ENCODE measurements at regions not wholly inside any gene's neighbourhood (a gene's known extent, or its start where the extent isn't known, plus 50 kb on each side); places are given as distances from the start of the nearest gene placed in this dataset.

GRCh38 chr5:77948476-77948875, 172.3 kb upstream of the TBCA start:
- H3K27me3 ChIP-seq (ENCODE audit: control insufficient read depth in 1 of 2, insufficient read depth in 2 of 2, low read length in 1 of 2) = no peaks in the 10 kb centered on the region
- no peaks in the 10 kb centered on the region for H3K4me1 ChIP-seq (ENCODE audit: control insufficient read depth in 1 of 2, insufficient read depth in 2 of 2, low read length in 2 of 2)
- no peaks in the 10 kb centered on the region for H3K9me3 ChIP-seq (ENCODE audit: control insufficient read depth, low read length)
- H3K4me3 ChIP-seq (ENCODE audit: low read length in 2 of 2) = no peak overlapping the region
- DNase-seq = no peak
- H3K27ac ChIP-seq (ENCODE audit: low read depth in 1 of 2, low read length in 2 of 2) = no peak overlapping the region
- WGBS, 2 donors = 94 to 96% methylated on average over 1 of the region's 1 CpG
- intact Hi-C loops (cut with DNase I) = no loop called here
- ATAC-seq (ENCODE audit: low FRiP score) = no peak
- H3K36me3 ChIP-seq (ENCODE audit: control insufficient read depth in 1 of 2, insufficient read depth in 2 of 2, low read length in 1 of 2) = no peaks in the 10 kb centered on the region

DNA sequence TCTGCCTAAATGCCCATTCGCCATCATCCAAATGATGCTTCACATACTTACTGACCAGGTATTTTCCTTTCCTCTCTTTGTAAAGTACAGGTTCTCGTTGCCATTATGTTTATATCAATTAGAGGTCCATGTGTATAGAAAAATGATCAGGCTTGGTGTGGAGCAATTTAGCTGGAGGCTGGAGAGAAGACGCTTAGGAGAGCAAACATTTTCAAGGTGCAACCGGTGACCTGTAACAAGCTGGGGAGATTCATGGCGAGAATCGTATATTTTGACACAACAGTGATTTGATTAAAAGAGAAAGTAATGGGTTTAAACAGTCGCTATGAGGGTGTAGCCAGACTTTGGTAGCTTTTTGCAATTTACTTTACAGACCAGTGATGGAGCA, 170.9 kb upstream of the TBCA start:
- DNase-seq (no peak), ATAC-seq (ENCODE audit: low FRiP score) (no peak)
- Histone ChIP-seq H3K9me3 (ENCODE audit: control insufficient read depth, low read length) (no peaks in the 10 kb centered on the region), H3K27me3 (ENCODE audit: control insufficient read depth in 1 of 2, insufficient read depth in 2 of 2, low read length in 1 of 2) (no peaks in the 10 kb centered on the region), H3K27ac (ENCODE audit: low read depth in 1 of 2, low read length in 2 of 2) (no peak overlapping the region), H3K4me3 (ENCODE audit: low read length in 2 of 2) (no peak overlapping the region), H3K4me1 (ENCODE audit: control insufficient read depth in 1 of 2, insufficient read depth in 2 of 2, low read length in 2 of 2) (no peaks in the 10 kb centered on the region), H3K36me3 (ENCODE audit: control insufficient read depth in 1 of 2, insufficient read depth in 2 of 2, low read length in 1 of 2) (no peaks in the 10 kb centered on the region)
- intact Hi-C loops (cut with DNase I) = no loop called here
- 85 to 89% methylated on average over 7 of the region's 7 CpGs for WGBS, 2 donors

GRCh38 chr5:77946381-77947040, 170.4 kb upstream of the TBCA start:
- intact Hi-C loops (cut with DNase I) = no loop called here
- ATAC-seq (ENCODE audit: low FRiP score) (no peak), DNase-seq (no peak)
- WGBS, 2 donors = 27 to 37% methylated on average over 4 of the region's 4 CpGs
- Histone ChIP-seq H3K27me3 (ENCODE audit: control insufficient read depth in 1 of 2, insufficient read depth in 2 of 2, low read length in 1 of 2) (no peaks in the 10 kb centered on the region), H3K4me1 (ENCODE audit: control insufficient read depth in 1 of 2, insufficient read depth in 2 of 2, low read length in 2 of 2) (no peaks in the 10 kb centered on the region), H3K36me3 (ENCODE audit: control insufficient read depth in 1 of 2, insufficient read depth in 2 of 2, low read length in 1 of 2) (no peaks in the 10 kb centered on the region), H3K27ac (ENCODE audit: low read depth in 1 of 2, low read length in 2 of 2) (no peak overlapping the region), H3K4me3 (ENCODE audit: low read length in 2 of 2) (no peak overlapping the region), H3K9me3 (ENCODE audit: control insufficient read depth, low read length) (no peaks in the 10 kb centered on the region)

DNA sequence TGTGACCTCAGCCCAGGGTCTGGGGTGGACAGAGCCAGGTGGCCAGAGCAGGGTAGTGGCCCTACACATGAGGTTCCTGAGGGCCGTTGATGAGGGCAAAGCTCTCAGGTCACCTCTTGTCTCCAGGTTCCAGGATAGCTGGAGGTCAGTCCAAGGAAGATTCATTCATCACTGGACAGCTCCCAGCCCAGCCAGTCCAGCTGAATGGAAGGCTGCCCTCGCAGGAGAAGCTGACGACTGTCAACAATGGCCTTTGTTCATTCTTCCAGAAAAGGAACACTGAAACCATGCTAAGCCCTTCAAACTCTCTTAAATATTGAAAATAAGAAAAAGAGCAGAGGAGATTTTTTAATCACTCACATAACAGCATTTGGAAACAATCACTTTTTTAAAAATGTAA, 169.7 kb upstream of the TBCA start:
- DNase-seq = no peak
- Histone ChIP-seq H3K27ac (ENCODE audit: low read depth in 1 of 2, low read length in 2 of 2) (no peak overlapping the region), H3K27me3 (ENCODE audit: control insufficient read depth in 1 of 2, insufficient read depth in 2 of 2, low read length in 1 of 2) (no peaks in the 10 kb centered on the region), H3K4me1 (ENCODE audit: control insufficient read depth in 1 of 2, insufficient read depth in 2 of 2, low read length in 2 of 2) (no peaks in the 10 kb centered on the region), H3K4me3 (ENCODE audit: low read length in 2 of 2) (no peak overlapping the region), H3K9me3 (ENCODE audit: control insufficient read depth, low read length) (no peaks in the 10 kb centered on the region), H3K36me3 (ENCODE audit: control insufficient read depth in 1 of 2, insufficient read depth in 2 of 2, low read length in 1 of 2) (no peaks in the 10 kb centered on the region)
- 66 to 70% methylated on average over 3 of the region's 3 CpGs for WGBS, 2 donors
- intact Hi-C loops (cut with DNase I) = no loop called here
- ATAC-seq (ENCODE audit: low FRiP score) = no peak

- ATAC-seq (ENCODE audit: low FRiP score) (no peak), DNase-seq (no peak)
- H3K4me3 ChIP-seq (ENCODE audit: low read length in 2 of 2) = no peak overlapping the region
- H3K9me3 ChIP-seq (ENCODE audit: control insufficient read depth, low read length) = no peaks in the 10 kb centered on the region
- H3K27me3 ChIP-seq (ENCODE audit: control insufficient read depth in 1 of 2, insufficient read depth in 2 of 2, low read length in 1 of 2) = no peaks in the 10 kb centered on the region
- no peaks in the 10 kb centered on the region for H3K36me3 ChIP-seq (ENCODE audit: control insufficient read depth in 1 of 2, insufficient read depth in 2 of 2, low read length in 1 of 2)
- WGBS, 2 donors = 95 to 98% methylated on average over 3 of the region's 3 CpGs
- no peaks in the 10 kb centered on the region for H3K4me1 ChIP-seq (ENCODE audit: control insufficient read depth in 1 of 2, insufficient read depth in 2 of 2, low read length in 2 of 2)
- intact Hi-C loops (cut with DNase I) = no loop called here
- H3K27ac ChIP-seq (ENCODE audit: low read depth in 1 of 2, low read length in 2 of 2) = no peak overlapping the region
These were observed 168.7 kb upstream of the TBCA start for GRCh38 chr5:77944757-77945340.

GRCh38 chr5:77943851-77944250, 167.7 kb upstream of the TBCA start:
- DNase-seq (no peak), ATAC-seq (ENCODE audit: low FRiP score) (no peak)
- Histone ChIP-seq H3K27me3 (ENCODE audit: control insufficient read depth in 1 of 2, insufficient read depth in 2 of 2, low read length in 1 of 2) (no peaks in the 10 kb centered on the region), H3K36me3 (ENCODE audit: control insufficient read depth in 1 of 2, insufficient read depth in 2 of 2, low read length in 1 of 2) (no peaks in the 10 kb centered on the region), H3K4me3 (ENCODE audit: low read length in 2 of 2) (no peak overlapping the region), H3K4me1 (ENCODE audit: control insufficient read depth in 1 of 2, insufficient read depth in 2 of 2, low read length in 2 of 2) (no peaks in the 10 kb centered on the region), H3K27ac (ENCODE audit: low read depth in 1 of 2, low read length in 2 of 2) (no peak overlapping the region), H3K9me3 (ENCODE audit: control insufficient read depth, low read length) (no peaks in the 10 kb centered on the region)
- intact Hi-C loops (cut with DNase I) = no loop called here
- 49 to 53% methylated on average over 2 of the region's 2 CpGs for WGBS, 2 donors

DNA sequence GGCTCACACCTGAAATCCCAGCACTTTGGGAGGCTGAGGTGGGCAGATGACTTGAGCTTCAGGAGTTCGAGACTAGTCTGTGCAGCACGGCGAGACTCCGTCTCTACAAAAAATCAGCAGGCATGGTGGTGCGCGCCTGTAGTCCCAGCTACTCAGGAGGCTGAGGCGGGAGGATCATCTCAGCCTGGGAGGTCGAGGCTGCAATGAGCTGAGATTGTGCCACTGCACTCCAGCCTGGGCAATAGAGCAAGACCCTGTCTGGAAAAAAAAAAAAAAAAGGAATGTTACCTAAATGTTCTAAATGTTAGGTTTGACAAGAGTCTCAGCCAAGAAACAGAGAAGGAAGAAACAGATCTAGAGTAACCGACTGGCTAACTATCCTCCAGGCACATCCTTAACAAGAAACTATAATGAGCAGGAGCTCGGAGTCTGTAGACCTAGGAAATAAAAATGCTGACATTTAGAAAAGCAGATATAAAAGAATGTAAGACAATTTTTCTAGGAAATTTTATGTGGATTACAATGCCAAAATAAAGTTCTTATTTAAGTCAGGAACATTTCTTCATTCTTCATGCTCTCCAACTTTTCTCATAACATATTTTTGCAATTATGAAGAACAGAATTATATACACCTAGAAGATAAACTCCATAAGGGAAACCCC, 166.6 kb upstream of the TBCA start:
- H3K36me3 ChIP-seq (ENCODE audit: control insufficient read depth in 1 of 2, insufficient read depth in 2 of 2, low read length in 1 of 2) = no peaks in the 10 kb centered on the region
- DNase-seq = no peak
- no peak overlapping the region for H3K4me3 ChIP-seq (ENCODE audit: low read length in 2 of 2)
- 85 to 86% methylated on average over 10 of the region's 10 CpGs for whole genome bisulfite sequencing, 2 donors
- no peak for ATAC-seq (ENCODE audit: low FRiP score)
- no peak overlapping the region for H3K27ac ChIP-seq (ENCODE audit: low read depth in 1 of 2, low read length in 2 of 2)
- H3K4me1 ChIP-seq (ENCODE audit: control insufficient read depth in 1 of 2, insufficient read depth in 2 of 2, low read length in 2 of 2) = no peaks in the 10 kb centered on the region
- no peaks in the 10 kb centered on the region for H3K9me3 ChIP-seq (ENCODE audit: control insufficient read depth, low read length)
- no peaks in the 10 kb centered on the region for H3K27me3 ChIP-seq (ENCODE audit: control insufficient read depth in 1 of 2, insufficient read depth in 2 of 2, low read length in 1 of 2)
- intact Hi-C loops (cut with DNase I) = no loop called here

- no peaks in the 10 kb centered on the region for H3K9me3 ChIP-seq (ENCODE audit: control insufficient read depth, low read length)
- no peaks in the 10 kb centered on the region for H3K27me3 ChIP-seq (ENCODE audit: control insufficient read depth in 1 of 2, insufficient read depth in 2 of 2, low read length in 1 of 2)
- DNase-seq = no peak
- intact Hi-C loops (cut with DNase I) = no loop called here
- ATAC-seq (ENCODE audit: low FRiP score) = no peak
- no peaks in the 10 kb centered on the region for H3K4me1 ChIP-seq (ENCODE audit: control insufficient read depth in 1 of 2, insufficient read depth in 2 of 2, low read length in 2 of 2)
- H3K27ac ChIP-seq (ENCODE audit: low read depth in 1 of 2, low read length in 2 of 2) = no peak overlapping the region
- 82 to 86% methylated on average over 6 of the region's 6 CpGs for WGBS, 2 donors
- H3K36me3 ChIP-seq (ENCODE audit: control insufficient read depth in 1 of 2, insufficient read depth in 2 of 2, low read length in 1 of 2) = no peaks in the 10 kb centered on the region
- no peak overlapping the region for H3K4me3 ChIP-seq (ENCODE audit: low read length in 2 of 2)
These were observed 161.1 kb upstream of the TBCA start for GRCh38 chr5:77937015-77937908.

Data from aorta (tissue), 5 donors.